Chondrocyte (in vitro differentiated cells): ENCODE measurements at regions not wholly inside any gene's neighbourhood (a gene's known extent, or its start where the extent isn't known, plus 50 kb on each side); places are given as distances from the start of the nearest gene placed in this dataset.
A peak's percentile ranks its signal among the peaks of the same experiment; 100 is the strongest.

ENCODE experiments used
- DNase-seq: peaks from one replicate; pipeline ENCODE4 v3.0.0; 2021; ENCODE audit warnings: mixed read lengths, low spot score
- H3K27ac Mint-ChIP-seq: one replicate; pipeline ENCODE4 v1.8.0; 2021; ENCODE audit warnings: mild to moderate bottlenecking, moderate library complexity, mixed read lengths; ENCODE audit not compliant: unreplicated experiment
- H3K27me3 Mint-ChIP-seq: 2 replicates; pipeline ENCODE4 v1.8.0; 2021; ENCODE audit warnings: low read depth, mixed read lengths
- H3K36me3 Mint-ChIP-seq: 2 replicates; pipeline ENCODE4 v1.8.0; 2021; ENCODE audit warnings: low read depth, mixed read lengths
- H3K4me1 Mint-ChIP-seq: 2 replicates; pipeline ENCODE4 v1.8.0; 2021; ENCODE audit warnings: low read depth, mild to moderate bottlenecking, mixed read lengths
- H3K4me3 Mint-ChIP-seq: one replicate; pipeline ENCODE4 v1.8.0; 2021; ENCODE audit warnings: mild to moderate bottlenecking, moderate library complexity, mixed read lengths; ENCODE audit not compliant: unreplicated experiment
- H3K9me3 Mint-ChIP-seq: 2 replicates; pipeline ENCODE4 v1.8.0; 2021; ENCODE audit warnings: low read depth, mixed read lengths
- CTCF ChIP-seq: fragments of 200-600 bp; sonication (generic); IDR thresholded peaks from 2 replicates; pipeline ENCODE4 v1.5.0; 2021; ENCODE audit warnings: antibody characterized with exemption, mild to moderate bottlenecking, moderate library complexity

GRCh38 chr4:116092961-116093360 is 979.5 kb upstream of the NDST4 start:
- H3K4me1 Mint-ChIP-seq, result no peaks in the 10 kb centered on the region
- no peaks in the 10 kb centered on the region for H3K27me3 Mint-ChIP-seq
- TF ChIP-seq CTCF, result no peak
- H3K27ac Mint-ChIP-seq, result no peak overlapping the region
- no peak for DNase-seq
- H3K9me3 Mint-ChIP-seq, result peaks cover 15% of the 10 kb centered on the region
- no peak overlapping the region for H3K4me3 Mint-ChIP-seq
- H3K36me3 Mint-ChIP-seq, result peaks cover 5% of the 10 kb centered on the region

DNA sequence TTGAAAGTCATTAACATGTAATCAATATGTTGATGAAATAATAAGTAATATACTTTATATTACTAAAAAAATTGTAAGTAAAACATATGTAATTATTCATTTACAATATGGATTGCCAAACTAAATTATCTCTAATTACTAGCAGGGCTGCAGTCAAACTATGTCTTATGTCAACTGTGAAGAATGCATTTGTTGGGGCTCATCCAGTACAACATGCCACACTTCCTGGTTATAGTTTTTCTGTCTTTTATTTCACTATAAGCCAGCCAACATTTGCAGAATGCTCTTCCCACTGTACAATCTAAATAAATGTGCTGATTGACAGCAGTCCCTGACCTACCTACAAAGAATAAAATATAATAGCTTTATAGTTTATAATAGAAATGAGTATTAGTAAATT is 975.4 kb upstream of the NDST4 start:
- no peaks in the 10 kb centered on the region for H3K36me3 Mint-ChIP-seq
- no peak for TF ChIP-seq CTCF
- DNase-seq, result no peak
- H3K4me3 Mint-ChIP-seq, result no peak overlapping the region
- no peaks in the 10 kb centered on the region for H3K4me1 Mint-ChIP-seq
- H3K27ac Mint-ChIP-seq, result no peak overlapping the region
- H3K27me3 Mint-ChIP-seq, result no peaks in the 10 kb centered on the region
- no peaks in the 10 kb centered on the region for H3K9me3 Mint-ChIP-seq

DNA sequence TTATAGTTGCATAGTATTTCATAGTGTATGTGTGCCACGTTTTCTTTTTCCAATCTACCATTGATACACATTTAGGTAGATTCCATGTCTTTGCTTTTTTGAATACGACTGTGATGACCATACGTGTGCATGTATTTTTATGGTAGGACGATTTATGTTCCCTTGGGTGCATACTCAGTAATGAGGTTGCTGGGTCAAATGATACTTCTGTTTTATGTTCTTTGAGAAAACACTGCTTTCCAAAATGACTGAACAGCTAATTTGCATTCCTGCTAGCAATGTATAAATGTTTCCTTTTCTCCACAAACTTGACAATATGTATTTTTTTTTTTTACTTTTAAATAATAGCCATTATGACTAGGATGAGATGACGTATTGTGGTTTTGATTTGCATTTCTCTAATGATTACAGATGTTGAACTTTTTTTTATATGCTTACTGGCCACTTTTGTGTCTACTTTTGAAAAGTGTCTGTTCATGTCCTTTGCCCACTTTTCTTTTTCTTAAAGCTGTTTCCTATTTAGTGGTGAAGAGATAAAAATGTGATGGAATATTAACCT is 969.5 kb upstream of the NDST4 start:
- peaks cover 4% of the 10 kb centered on the region for H3K36me3 Mint-ChIP-seq
- no peak for TF ChIP-seq CTCF
- H3K4me1 Mint-ChIP-seq, result no peaks in the 10 kb centered on the region
- peak overlapping the region; percentile 13 for H3K4me3 Mint-ChIP-seq
- peaks cover 16% of the 10 kb centered on the region for H3K9me3 Mint-ChIP-seq
- H3K27ac Mint-ChIP-seq, result no peak overlapping the region
- no peaks in the 10 kb centered on the region for H3K27me3 Mint-ChIP-seq
- no peak for DNase-seq

DNA sequence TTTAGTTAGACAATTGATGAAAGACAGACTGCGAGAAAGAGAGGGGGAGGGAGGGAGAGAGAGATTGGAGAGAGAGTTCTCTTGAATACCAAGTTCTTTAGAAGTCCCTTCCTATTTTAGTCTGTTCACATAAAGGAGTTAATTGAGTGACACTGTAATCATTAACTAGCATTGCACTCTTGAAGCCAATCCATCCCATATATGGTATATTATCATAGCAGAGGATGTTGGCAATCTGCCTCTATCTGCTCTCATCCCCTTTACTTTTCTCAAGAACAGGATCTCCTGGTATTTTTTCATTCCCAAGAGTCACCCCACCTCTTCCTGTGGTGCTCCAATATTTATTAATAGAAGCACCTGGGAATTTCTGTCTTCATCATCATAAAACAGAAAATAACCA is 959.6 kb upstream of the NDST4 start:
- peaks cover 15% of the 10 kb centered on the region for H3K9me3 Mint-ChIP-seq
- H3K4me1 Mint-ChIP-seq, result no peaks in the 10 kb centered on the region
- peaks cover 2% of the 10 kb centered on the region for H3K27me3 Mint-ChIP-seq
- H3K4me3 Mint-ChIP-seq, result no peak overlapping the region
- no peak for DNase-seq
- no peak for TF ChIP-seq CTCF
- H3K36me3 Mint-ChIP-seq, result peaks cover 3% of the 10 kb centered on the region
- no peak overlapping the region for H3K27ac Mint-ChIP-seq

DNA sequence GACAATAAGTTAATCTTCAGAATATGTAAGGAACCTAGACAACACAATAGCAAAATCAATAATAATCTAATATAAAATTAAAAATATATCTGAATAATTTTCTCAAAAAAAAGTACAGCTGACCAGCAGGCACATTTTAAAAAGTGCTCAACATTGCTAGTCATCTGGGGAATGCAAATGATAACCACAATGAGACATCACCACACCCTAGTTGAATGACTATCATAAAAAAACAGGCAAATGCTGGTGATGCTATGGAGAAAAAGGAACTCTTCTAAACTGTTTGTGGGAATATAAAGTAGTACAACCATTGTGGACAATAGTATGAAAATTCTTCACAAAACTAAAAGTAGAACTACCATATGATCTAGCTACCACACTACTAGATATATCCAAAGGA is 956.9 kb upstream of the NDST4 start:
- Mint-ChIP-seq H3K27me3 (no peaks in the 10 kb centered on the region), H3K27ac (no peak overlapping the region), H3K4me3 (no peak overlapping the region), H3K4me1 (no peaks in the 10 kb centered on the region), H3K9me3 (peaks cover 10% of the 10 kb centered on the region), H3K36me3 (peaks cover 2% of the 10 kb centered on the region)
- TF ChIP-seq CTCF, result no peak
- no peak for DNase-seq
